ENCODE measurements at regions not wholly inside any gene's neighbourhood (a gene's known extent, or its start where the extent isn't known, plus 50 kb on each side); places are given as distances from the start of the nearest gene placed in this dataset.
"Not testable (repeated sequence)": the region's sequence is repeated elsewhere in the genome, so short reads cannot be mapped to it uniquely, and the experiment has no call there.

GRCh38 chr1:144516172-144516571 is 54.7 kb upstream of the NBPF15 start:
- DNase-seq (ENCODE audit: low read depth, low spot score) = not testable (repeated sequence)

- not testable (repeated sequence) for DNase-seq (ENCODE audit: low read depth, low spot score)
Measured at GRCh38 chr1:144516906-144517305, 55.4 kb upstream of the NBPF15 start.

- not testable (repeated sequence) for DNase-seq (ENCODE audit: low read depth, low spot score)
Measured at GRCh38 chr1:144518439-144518838, 57.0 kb upstream of the NBPF15 start.

- not testable (repeated sequence) for DNase-seq (ENCODE audit: low read depth, low spot score)
Measured at GRCh38 chr1:144519528-144520189, 58.2 kb upstream of the NBPF15 start.

GRCh38 chr1:144523661-144524407 is 62.4 kb upstream of the NBPF15 start:
- DNase-seq (ENCODE audit: low read depth, low spot score) = peak; percentile 47

- DNase-seq (ENCODE audit: low read depth, low spot score) = not testable (repeated sequence)
Measured at GRCh38 chr1:144532156-144532607, 60.5 kb upstream of the PPIAL4F start.

- not testable (repeated sequence) for DNase-seq (ENCODE audit: low read depth, low spot score)
Measured at GRCh38 chr1:144533480-144533879, 59.2 kb upstream of the PPIAL4F start.

GRCh38 chr1:144534286-144534685 is 58.4 kb upstream of the PPIAL4F start:
- DNase-seq (ENCODE audit: low read depth, low spot score) = not testable (repeated sequence)

GRCh38 chr1:144536677-144537076 is 56.0 kb upstream of the PPIAL4F start:
- DNase-seq (ENCODE audit: low read depth, low spot score) = not testable (repeated sequence)

- not testable (repeated sequence) for DNase-seq (ENCODE audit: low read depth, low spot score)
Measured at GRCh38 chr1:144537234-144537633, 55.5 kb upstream of the PPIAL4F start.

- not testable (repeated sequence) for DNase-seq (ENCODE audit: low read depth, low spot score)
Measured at GRCh38 chr1:144538736-144539135, 54.0 kb upstream of the PPIAL4F start.

- not testable (repeated sequence) for DNase-seq (ENCODE audit: low read depth, low spot score)
Measured at GRCh38 chr1:144539191-144539960, 53.3 kb upstream of the PPIAL4F start.
